ENCODE measurements at regions not wholly inside any gene's neighbourhood (a gene's known extent, or its start where the extent isn't known, plus 50 kb on each side); places are given as distances from the start of the nearest gene placed in this dataset.

DNA sequence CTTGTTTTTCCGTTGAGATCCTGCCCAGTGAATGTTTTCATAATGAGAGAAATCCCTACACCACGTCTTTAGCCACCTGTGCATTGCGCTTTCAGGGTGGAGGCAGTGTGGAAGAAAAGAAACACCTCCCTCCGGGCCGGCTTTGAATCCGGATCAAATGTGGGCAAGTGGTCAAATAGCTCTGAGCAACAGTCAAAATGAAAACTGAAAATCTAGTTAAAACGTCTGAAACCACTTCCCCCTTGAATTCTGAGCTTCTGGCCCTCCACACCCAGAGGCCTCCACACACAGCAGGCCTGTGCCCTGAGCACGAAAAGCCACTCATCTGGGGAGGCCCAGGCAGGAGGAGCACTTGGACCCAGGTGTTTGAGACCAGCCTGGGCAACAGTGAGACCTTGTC is 263.6 kb upstream of the SALL3 start:
- no peak for DNase-seq (ENCODE audit: low spot score in 2 of 2)
- intact Hi-C loops (cut with DNase I; ENCODE audit: low total_unique reads): no loop called here
- WGBS, 2 donors: 52 to 63% methylated on average over 8 of the region's 8 CpGs
- H3K4me3 ChIP-seq (ENCODE audit: low read depth, poor library complexity, severe bottlenecking): no peak overlapping the region
- TF ChIP-seq POLR2A (IDR thresholded peaks at IDR 0.05): no peak
- TF ChIP-seq, protein P1, sequence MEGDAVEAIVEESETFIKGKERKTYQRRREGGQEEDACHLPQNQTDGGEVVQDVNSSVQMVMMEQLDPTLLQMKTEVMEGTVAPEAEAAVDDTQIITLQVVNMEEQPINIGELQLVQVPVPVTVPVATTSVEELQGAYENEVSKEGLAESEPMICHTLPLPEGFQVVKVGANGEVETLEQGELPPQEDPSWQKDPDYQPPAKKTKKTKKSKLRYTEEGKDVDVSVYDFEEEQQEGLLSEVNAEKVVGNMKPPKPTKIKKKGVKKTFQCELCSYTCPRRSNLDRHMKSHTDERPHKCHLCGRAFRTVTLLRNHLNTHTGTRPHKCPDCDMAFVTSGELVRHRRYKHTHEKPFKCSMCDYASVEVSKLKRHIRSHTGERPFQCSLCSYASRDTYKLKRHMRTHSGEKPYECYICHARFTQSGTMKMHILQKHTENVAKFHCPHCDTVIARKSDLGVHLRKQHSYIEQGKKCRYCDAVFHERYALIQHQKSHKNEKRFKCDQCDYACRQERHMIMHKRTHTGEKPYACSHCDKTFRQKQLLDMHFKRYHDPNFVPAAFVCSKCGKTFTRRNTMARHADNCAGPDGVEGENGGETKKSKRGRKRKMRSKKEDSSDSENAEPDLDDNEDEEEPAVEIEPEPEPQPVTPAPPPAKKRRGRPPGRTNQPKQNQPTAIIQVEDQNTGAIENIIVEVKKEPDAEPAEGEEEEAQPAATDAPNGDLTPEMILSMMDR (IDR thresholded peaks at IDR 0.05): no peak

DNA sequence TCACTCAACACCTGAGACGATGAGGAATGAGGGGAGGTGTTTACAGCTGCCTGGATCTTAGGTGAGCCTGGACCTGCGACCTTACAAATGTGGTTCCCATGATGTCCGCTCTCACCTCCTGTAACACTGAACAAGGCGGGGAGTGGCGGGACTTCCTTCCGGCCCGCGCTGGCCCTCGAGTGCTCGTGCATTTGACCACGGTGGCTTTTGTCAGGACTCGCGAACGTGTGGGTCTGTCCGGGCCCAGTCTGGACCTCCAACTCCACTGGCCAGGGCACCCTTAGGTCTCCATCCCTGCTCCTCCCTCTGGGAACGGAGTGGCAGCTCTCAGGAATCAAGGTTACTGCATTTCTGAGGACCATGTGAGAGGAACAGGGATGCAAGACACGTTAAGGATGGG is 263.0 kb upstream of the SALL3 start:
- TF ChIP-seq, protein P1 (IDR thresholded peaks at IDR 0.05): no peak
- no peak for TF ChIP-seq POLR2A (IDR thresholded peaks at IDR 0.05)
- no peak overlapping the region for H3K4me3 ChIP-seq (ENCODE audit: low read depth, poor library complexity, severe bottlenecking)
- no peak for DNase-seq (ENCODE audit: low spot score in 2 of 2)
- intact Hi-C loops (cut with DNase I; ENCODE audit: low total_unique reads): no loop called here
- WGBS, 2 donors: 85 to 86% methylated on average over 17 of the region's 17 CpGs

DNA sequence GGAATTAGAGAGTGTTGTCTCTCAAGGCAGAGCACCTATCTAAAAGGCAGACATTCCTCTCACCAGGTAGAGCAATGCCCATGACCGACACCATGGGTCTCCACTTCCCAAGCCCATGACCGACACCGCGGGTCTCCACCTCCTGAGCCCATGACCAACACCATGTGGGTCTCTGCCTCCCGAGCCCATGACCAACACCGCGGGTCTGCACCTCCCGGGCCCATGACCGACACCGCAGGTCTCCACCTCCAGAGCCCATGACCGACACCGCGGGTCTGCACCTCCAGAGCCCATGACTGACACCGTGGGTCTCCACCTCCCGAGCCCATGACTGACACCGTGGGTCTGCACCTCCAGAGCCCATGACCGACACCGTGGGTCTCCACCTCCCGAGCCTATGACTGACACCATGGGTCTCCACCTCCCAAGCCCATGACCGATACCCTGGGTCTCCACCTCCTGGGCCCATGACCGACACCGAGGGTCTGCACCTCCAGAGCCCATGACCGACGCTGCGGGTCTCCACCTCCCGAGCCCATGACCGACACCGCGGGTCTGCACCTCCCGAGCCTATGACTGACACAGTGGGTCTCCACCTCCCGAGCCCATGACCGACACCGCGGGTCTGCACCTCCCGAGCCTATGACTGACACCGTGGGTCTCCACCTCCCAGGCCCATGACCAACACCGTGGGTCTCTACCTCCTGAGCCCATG is 262.4 kb upstream of the SALL3 start:
- no peak overlapping the region for H3K4me3 ChIP-seq (ENCODE audit: low read depth, poor library complexity, severe bottlenecking)
- no peak for TF ChIP-seq POLR2A (IDR thresholded peaks at IDR 0.05)
- TF ChIP-seq, protein P1 (IDR thresholded peaks at IDR 0.05): no peak
- intact Hi-C loops (cut with DNase I; ENCODE audit: low total_unique reads): no loop called here
- no peak for DNase-seq (ENCODE audit: low spot score in 2 of 2)
- 86 to 91% methylated on average over 37 of the region's 37 CpGs for WGBS, 2 donors

DNA sequence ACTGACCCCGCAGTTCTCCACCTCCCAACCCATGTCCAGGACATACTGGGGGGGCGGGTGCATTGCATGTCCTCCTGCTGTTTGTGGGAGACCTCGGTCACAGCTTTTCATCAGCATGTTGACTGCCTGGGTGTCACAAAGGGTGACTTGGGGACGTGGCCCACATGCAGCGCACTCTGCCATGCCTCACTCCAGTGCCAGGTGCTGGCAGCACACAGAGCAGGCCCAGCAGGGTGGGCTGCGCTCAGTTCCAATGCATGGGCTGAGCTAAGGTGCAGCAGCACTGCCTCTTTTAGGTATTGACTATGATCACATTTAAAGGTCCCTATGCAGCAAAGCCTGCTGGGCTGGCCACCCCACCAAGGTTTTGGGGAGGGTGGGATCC is 261.9 kb upstream of the SALL3 start:
- no peak for TF ChIP-seq POLR2A (IDR thresholded peaks at IDR 0.05)
- TF ChIP-seq, protein P1 (IDR thresholded peaks at IDR 0.05): no peak
- 90 to 93% methylated on average over 5 of the region's 6 CpGs for WGBS, 2 donors
- H3K4me3 ChIP-seq (ENCODE audit: low read depth, poor library complexity, severe bottlenecking): no peak overlapping the region
- intact Hi-C loops (cut with DNase I; ENCODE audit: low total_unique reads): no loop called here
- no peak for DNase-seq (ENCODE audit: low spot score in 2 of 2)

DNA sequence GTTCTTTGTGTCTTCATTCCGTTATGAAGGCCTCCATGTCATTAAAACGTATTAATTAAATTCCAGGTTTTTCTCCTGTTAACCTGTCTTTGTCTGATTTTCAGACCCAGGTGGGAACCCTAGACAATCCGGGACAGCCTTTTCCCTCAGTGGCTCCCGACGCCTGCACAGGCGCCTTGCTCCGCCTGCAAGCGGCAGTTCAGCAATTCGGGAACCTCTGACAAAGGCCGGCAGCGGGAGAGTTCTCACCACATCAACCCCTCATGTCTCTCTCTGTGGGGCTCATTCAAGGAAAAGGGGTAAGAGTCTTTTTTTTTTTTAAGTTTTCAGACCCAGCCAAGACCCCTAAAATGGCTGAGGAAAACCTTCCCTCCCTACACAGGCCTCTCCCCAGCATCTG is 259.8 kb upstream of the SALL3 start:
- intact Hi-C loops (cut with DNase I; ENCODE audit: low total_unique reads): no loop called here
- H3K4me3 ChIP-seq (ENCODE audit: low read depth, poor library complexity, severe bottlenecking): no peak overlapping the region
- WGBS, 2 donors: 91% methylated on average over 11 of the region's 11 CpGs
- TF ChIP-seq POLR2A (IDR thresholded peaks at IDR 0.05): no peak
- TF ChIP-seq, protein P1 (IDR thresholded peaks at IDR 0.05): no peak
- DNase-seq (ENCODE audit: low spot score in 2 of 2): no peak
